Spleen (tissue), 11 donors: ENCODE measurements at regions not wholly inside any gene's neighbourhood (a gene's known extent, or its start where the extent isn't known, plus 50 kb on each side); places are given as distances from the start of the nearest gene placed in this dataset.

Experiments
- DNase-seq: peaks from one replicate; pipeline ENCODE4 v3.0.0-alpha.2; 2020
- H3K27ac ChIP-seq, 8 donors: fragments of 200-600 bp; sonication (generic) in 7 of 8; 1 replicate in 4 of 8; 2 replicates in 4 of 8; pipeline versions ENCODE4 v1.5.0 to v1.8.0; 2016 to 2021; ENCODE audit warnings: inconsistent platforms in 4 of 8, mild to moderate bottlenecking in 4 of 8, moderate library complexity in 1 of 8
- H3K27me3 ChIP-seq, 7 donors: fragments of 200-600 bp; sonication (generic) in 6 of 7; replicated peaks in 1 of 7; 1 replicate in 4 of 7; 2 replicates in 3 of 7; pipeline versions ENCODE4 v1.5.0 to v1.8.0; 2016 to 2021; ENCODE audit warnings: inconsistent platforms in 3 of 7, mild to moderate bottlenecking in 1 of 7
- H3K36me3 ChIP-seq, 6 donors: fragments of 200-600 bp; sonication (generic) in 5 of 6; 1 replicate in 4 of 6; 2 replicates in 2 of 6; pipeline versions ENCODE4 v1.5.0 to v1.8.0; 2016 to 2021; ENCODE audit warnings: inconsistent platforms in 2 of 6
- H3K4me1 ChIP-seq, 6 donors: fragments of 200-600 bp; sonication (generic) in 5 of 6; 1 replicate in 3 of 6; 2 replicates in 3 of 6; pipeline versions ENCODE4 v1.5.0 to v1.8.0; 2016 to 2021; ENCODE audit warnings: inconsistent platforms in 3 of 6
- H3K4me3 ChIP-seq, 8 donors: fragments of 200-600 bp; sonication (generic) in 7 of 8; 1 replicate in 4 of 8; 2 replicates in 4 of 8; pipeline versions ENCODE4 v1.5.0 to v1.8.0; 2016 to 2021; ENCODE audit warnings: inconsistent platforms in 4 of 8, mild to moderate bottlenecking in 4 of 8, moderate library complexity in 2 of 8
- H3K9me3 ChIP-seq, 8 donors: fragments of 200-600 bp; sonication (generic) in 7 of 8; 1 replicate in 4 of 8; 2 replicates in 4 of 8; pipeline versions ENCODE4 v1.5.0 to v1.8.0; 2016 to 2021; ENCODE audit warnings: inconsistent platforms in 4 of 8
- CTCF ChIP-seq, 11 experiments: fragments of 200-600 bp in 7 of 11; fragments of 450-650 bp in 4 of 11; sonication (generic) in 4 of 11; IDR thresholded peaks in 8 of 11; conservative IDR thresholded peaks in 3 of 11; 1 replicate in 7 of 11; 2 replicates in 4 of 11; pipeline versions ENCODE4 v1.4.0 to v1.8.0; 2016 to 2021; ENCODE audit warnings: antibody characterized with exemption in 11 of 11, inconsistent platforms in 4 of 11, mild to moderate bottlenecking in 1 of 11
- POLR2A ChIP-seq, 3 donors: fragments of 450-650 bp; IDR thresholded peaks; one replicate each; pipeline ENCODE4 v1.5.1; 2017; ENCODE audit warnings: antibody characterized with exemption in 3 of 3, mild to moderate bottlenecking in 1 of 3
- POLR2AphosphoS5 ChIP-seq, 3 donors: sonication (generic); formaldehyde crosslinking; IDR thresholded peaks; one replicate each; pipeline ENCODE4 v1.5.1; 2017; ENCODE audit warnings: antibody characterized with exemption in 3 of 3
- WGBS, 5 donors: extraction: QIAGEN DNeasy Blood & Tissue Kit in 3 of 5; methylation state at CpG; one replicate each; pipeline versions ENCODE4 v1.1.5 to v1.1.7; 2013 to 2018; 5-methylcytosine and 5-hydroxymethylcytosine counted together
- intact Hi-C: fragments of 100-400 bp; cut with DNase I; formaldehyde crosslinking; loops from one replicate; pipeline ENCODE4 v1.15.0; 2023; ENCODE audit warnings: low total_unique reads
- donor health status: healthy with polysubstance abuse.
- donor health status: DM: no; HTN: no; CAD: no; lungs with moderate emphysema.
- donor health status: DM: no; HTN: no; CAD: no.
- donor health status: Bipolar disorder and iron deficiency.
- donor health status: healthy.
- donor health status: DM: no; HTN: no; CAD: no.
- donor health status: DM: yes; HTN: yes; CAD: no.

GRCh38 chr5:18517641-18518380 lies 883.6 kb downstream of the TAF11L14 start:
- H3K27ac ChIP-seq, result no peak overlapping the region
- no peak for DNase-seq
- peaks cover 0 to 19% (median 9%) of the 10 kb centered on the region in 8 donors for H3K9me3 ChIP-seq
- H3K27me3 ChIP-seq, result no peaks in the 10 kb centered on the region
- intact Hi-C loops, result no loop called here
- H3K4me1 ChIP-seq, result no peaks in the 10 kb centered on the region
- TF ChIP-seq CTCF (IDR thresholded peaks at IDR 0.05 in 8 of 11, conservative IDR thresholded peaks at IDR 0.05 in 3 of 11) (no peak), POLR2A (IDR thresholded peaks at IDR 0.05) (no peak), POLR2AphosphoS5 (IDR thresholded peaks at IDR 0.05) (no peak)
- no peak overlapping the region for H3K4me3 ChIP-seq
- no peaks in the 10 kb centered on the region for H3K36me3 ChIP-seq
- WGBS, 5 donors, result 86 to 94% (median 90%) methylated on average over 6 of the region's 6 CpGs

- WGBS, 5 donors, result 77 to 82% (median 78%) methylated on average over 2 of the region's 2 CpGs
- Histone ChIP-seq H3K36me3 (no peaks in the 10 kb centered on the region), H3K4me1 (no peaks in the 10 kb centered on the region), H3K9me3 (peaks cover 0 to 19% (median 9%) of the 10 kb centered on the region in 8 donors), H3K4me3 (no peak overlapping the region), H3K27me3 (no peaks in the 10 kb centered on the region), H3K27ac (no peak overlapping the region)
- no peak for TF ChIP-seq POLR2A (IDR thresholded peaks at IDR 0.05)
- TF ChIP-seq POLR2AphosphoS5 (IDR thresholded peaks at IDR 0.05), result no peak
- no peak for TF ChIP-seq CTCF (IDR thresholded peaks at IDR 0.05 in 8 of 11, conservative IDR thresholded peaks at IDR 0.05 in 3 of 11)
- intact Hi-C loops, result no loop called here
- no peak for DNase-seq
These were observed 889.1 kb downstream of the TAF11L14 start for GRCh38 chr5:18523380-18523779.

GRCh38 chr5:18526792-18527405 lies 892.6 kb downstream of the TAF11L14 start:
- no peaks in the 10 kb centered on the region for H3K27me3 ChIP-seq
- no peaks in the 10 kb centered on the region for H3K36me3 ChIP-seq
- intact Hi-C loops, result no loop called here
- no peak for TF ChIP-seq POLR2A (IDR thresholded peaks at IDR 0.05)
- TF ChIP-seq POLR2AphosphoS5 (IDR thresholded peaks at IDR 0.05), result no peak
- TF ChIP-seq CTCF (IDR thresholded peaks at IDR 0.05 in 8 of 11, conservative IDR thresholded peaks at IDR 0.05 in 3 of 11), result no peak
- H3K27ac ChIP-seq, result no peak overlapping the region
- DNase-seq, result no peak
- H3K9me3 ChIP-seq, result no peaks in the 10 kb centered on the region
- WGBS, 5 donors, result 69 to 77% (median 74%) methylated on average over 3 of the region's 3 CpGs
- H3K4me1 ChIP-seq, result no peaks in the 10 kb centered on the region
- H3K4me3 ChIP-seq, result no peak overlapping the region

GRCh38 chr5:18533137-18533536 lies 898.9 kb downstream of the TAF11L14 start:
- TF ChIP-seq POLR2A (IDR thresholded peaks at IDR 0.05), result no peak
- no peak for TF ChIP-seq POLR2AphosphoS5 (IDR thresholded peaks at IDR 0.05)
- H3K9me3 ChIP-seq, result no peaks in the 10 kb centered on the region
- H3K36me3 ChIP-seq, result no peaks in the 10 kb centered on the region
- H3K27ac ChIP-seq, result no peak overlapping the region
- no peak overlapping the region for H3K4me3 ChIP-seq
- 80 to 88% (median 83%) methylated on average over 7 of the region's 7 CpGs for WGBS, 5 donors
- intact Hi-C loops, result no loop called here
- no peaks in the 10 kb centered on the region for H3K27me3 ChIP-seq
- H3K4me1 ChIP-seq, result no peaks in the 10 kb centered on the region
- DNase-seq, result peak; percentile 67
